Smooth muscle cell (in vitro differentiated cells): ENCODE measurements at regions not wholly inside any gene's neighbourhood (a gene's known extent, or its start where the extent isn't known, plus 50 kb on each side); places are given as distances from the start of the nearest gene placed in this dataset.

ENCODE experiments used
- DNase-seq: peaks from one replicate; lab custom pipeline; 2025; ENCODE audit not compliant: unreplicated experiment; lab: John Stamatoyannopoulos, UW
- H2AFZ ChIP-seq: fragments of 200-600 bp; sonication (generic); 2 replicates; pipeline ENCODE4 v1.6.0; 2016; ENCODE audit warnings: antibody characterized with exemption, low read depth, mild to moderate bottlenecking
- H3F3A ChIP-seq: fragments of 200-600 bp; sonication (generic); 2 replicates; pipeline ENCODE4 v1.6.0; 2017; ENCODE audit warnings: antibody characterized with exemption, low read depth
- H3K27ac ChIP-seq: fragments of 200-600 bp; sonication (generic); 2 replicates; pipeline ENCODE4 v1.5.1; 2016; ENCODE audit warnings: low read depth, mild to moderate bottlenecking
- H3K27me3 ChIP-seq: fragments of 200-600 bp; sonication (generic); 2 replicates; pipeline ENCODE4 v1.6.1; 2016; ENCODE audit warnings: low read depth, mild to moderate bottlenecking
- H3K36me3 ChIP-seq: fragments of 200-600 bp; sonication (generic); 2 replicates; pipeline ENCODE4 v1.5.1; 2016; ENCODE audit warnings: low read depth
- H3K4me1 ChIP-seq: fragments of 200-600 bp; sonication (generic); 2 replicates; pipeline ENCODE4 v1.5.1; 2016; ENCODE audit warnings: low read depth
- H3K4me2 ChIP-seq: fragments of 200-600 bp; sonication (generic); 2 replicates; pipeline ENCODE4 v1.6.0; 2016; ENCODE audit warnings: mild to moderate bottlenecking
- H3K4me3 ChIP-seq: fragments of 200-600 bp; sonication (generic); 2 replicates; pipeline ENCODE4 v1.5.1; 2016; ENCODE audit warnings: mild to moderate bottlenecking
- H3K79me2 ChIP-seq: fragments of 200-600 bp; sonication (generic); 2 replicates; pipeline ENCODE4 v1.6.0; 2016; ENCODE audit warnings: low read depth, mild to moderate bottlenecking
- H3K9ac ChIP-seq: fragments of 200-600 bp; sonication (generic); 2 replicates; pipeline ENCODE4 v1.6.0; 2016; ENCODE audit warnings: low read depth
- H3K9me3 ChIP-seq: fragments of 200-600 bp; sonication (generic); replicated peaks from 2 replicates; pipeline ENCODE4 v1.5.1; 2016; ENCODE audit warnings: low read depth
- H4K20me1 ChIP-seq: fragments of 200-600 bp; sonication (generic); 2 replicates; pipeline ENCODE4 v1.6.0; 2016; ENCODE audit warnings: low read depth
- WGBS: methylation state at CpG from one replicate; pipeline ENCODE4 v1.1.7; 2016; ENCODE audit warnings: low lambda C conversion rate; 5-methylcytosine and 5-hydroxymethylcytosine counted together
- TF ChIP-seq, protein P1 (sequence below): fragments of 200-600 bp; sonication (generic); IDR thresholded peaks from 2 replicates; pipeline ENCODE4 v1.5.1; 2017; ENCODE audit warnings: borderline replicate concordance, mild to moderate bottlenecking, antibody characterized with exemption; ENCODE audit not compliant: insufficient read depth, poor library complexity, severe bottlenecking

DNA sequence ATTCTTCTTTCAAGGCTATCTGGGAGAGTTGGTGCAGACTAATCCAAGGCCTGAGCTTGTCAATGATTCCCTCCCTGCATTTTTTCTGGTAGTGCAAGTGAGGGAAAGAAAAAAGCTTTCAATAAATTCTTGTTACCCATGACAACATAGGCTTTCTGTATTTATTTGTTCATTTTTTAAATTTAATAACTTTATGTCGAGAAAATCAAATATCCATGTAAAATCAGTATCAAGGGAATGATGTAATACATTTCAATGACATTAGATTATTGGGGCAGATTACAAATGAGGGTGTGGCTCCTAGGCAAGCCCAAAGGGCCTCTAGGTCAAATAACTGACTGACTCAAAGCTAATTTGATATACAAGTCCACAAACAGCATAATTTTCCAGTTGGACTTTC, 104.0 kb downstream of the GJA1 start:
- Histone ChIP-seq H2AFZ (no peak overlapping the region), H3K36me3 (no peaks in the 10 kb centered on the region), H3K79me2 (no peaks in the 10 kb centered on the region), H3K27ac (no peak overlapping the region), H3F3A (no peaks in the 10 kb centered on the region), H3K9ac (no peak overlapping the region), H3K4me2 (no peak overlapping the region), H3K4me3 (no peak overlapping the region), H3K4me1 (peaks cover 5% of the 10 kb centered on the region), H3K9me3 (no peaks in the 10 kb centered on the region), H3K27me3 (no peaks in the 10 kb centered on the region), H4K20me1 (no peaks in the 10 kb centered on the region)
- 89% methylated on average over 1 of the region's 1 CpG for WGBS
- TF ChIP-seq, protein P1, sequence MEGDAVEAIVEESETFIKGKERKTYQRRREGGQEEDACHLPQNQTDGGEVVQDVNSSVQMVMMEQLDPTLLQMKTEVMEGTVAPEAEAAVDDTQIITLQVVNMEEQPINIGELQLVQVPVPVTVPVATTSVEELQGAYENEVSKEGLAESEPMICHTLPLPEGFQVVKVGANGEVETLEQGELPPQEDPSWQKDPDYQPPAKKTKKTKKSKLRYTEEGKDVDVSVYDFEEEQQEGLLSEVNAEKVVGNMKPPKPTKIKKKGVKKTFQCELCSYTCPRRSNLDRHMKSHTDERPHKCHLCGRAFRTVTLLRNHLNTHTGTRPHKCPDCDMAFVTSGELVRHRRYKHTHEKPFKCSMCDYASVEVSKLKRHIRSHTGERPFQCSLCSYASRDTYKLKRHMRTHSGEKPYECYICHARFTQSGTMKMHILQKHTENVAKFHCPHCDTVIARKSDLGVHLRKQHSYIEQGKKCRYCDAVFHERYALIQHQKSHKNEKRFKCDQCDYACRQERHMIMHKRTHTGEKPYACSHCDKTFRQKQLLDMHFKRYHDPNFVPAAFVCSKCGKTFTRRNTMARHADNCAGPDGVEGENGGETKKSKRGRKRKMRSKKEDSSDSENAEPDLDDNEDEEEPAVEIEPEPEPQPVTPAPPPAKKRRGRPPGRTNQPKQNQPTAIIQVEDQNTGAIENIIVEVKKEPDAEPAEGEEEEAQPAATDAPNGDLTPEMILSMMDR: no peak
- no peak for DNase-seq

DNA sequence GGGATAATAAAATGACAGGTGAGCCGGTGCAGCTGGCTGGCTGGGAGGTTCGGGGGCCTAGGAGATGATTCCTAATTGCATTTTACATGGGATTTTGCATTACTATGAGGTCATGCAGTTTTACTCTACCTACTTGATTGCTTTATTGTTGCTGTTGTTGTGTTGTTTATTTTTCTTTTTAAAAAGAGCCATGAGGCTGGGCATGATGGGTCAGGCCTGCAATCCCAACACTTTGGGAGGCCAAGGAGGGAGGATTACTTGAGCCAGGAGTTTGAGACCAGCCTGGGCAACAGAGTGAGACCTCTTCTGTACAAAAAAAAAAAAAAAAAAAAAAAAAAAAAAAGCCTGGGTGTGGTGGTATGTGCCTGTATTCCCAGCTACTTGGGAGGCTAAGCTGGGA, 104.8 kb downstream of the GJA1 start:
- peaks cover 5% of the 10 kb centered on the region for H3K4me1 ChIP-seq
- no peak overlapping the region for H3K4me3 ChIP-seq
- no peak overlapping the region for H3K9ac ChIP-seq
- H3K36me3 ChIP-seq: no peaks in the 10 kb centered on the region
- WGBS: 74% methylated on average over 2 of the region's 2 CpGs
- H3K79me2 ChIP-seq: no peaks in the 10 kb centered on the region
- H2AFZ ChIP-seq: no peak overlapping the region
- H3K4me2 ChIP-seq: no peak overlapping the region
- no peak for DNase-seq
- H3K27me3 ChIP-seq: no peaks in the 10 kb centered on the region
- H3F3A ChIP-seq: no peaks in the 10 kb centered on the region
- no peaks in the 10 kb centered on the region for H3K9me3 ChIP-seq
- no peaks in the 10 kb centered on the region for H4K20me1 ChIP-seq
- H3K27ac ChIP-seq: no peak overlapping the region
- TF ChIP-seq, protein P1: no peak

DNA sequence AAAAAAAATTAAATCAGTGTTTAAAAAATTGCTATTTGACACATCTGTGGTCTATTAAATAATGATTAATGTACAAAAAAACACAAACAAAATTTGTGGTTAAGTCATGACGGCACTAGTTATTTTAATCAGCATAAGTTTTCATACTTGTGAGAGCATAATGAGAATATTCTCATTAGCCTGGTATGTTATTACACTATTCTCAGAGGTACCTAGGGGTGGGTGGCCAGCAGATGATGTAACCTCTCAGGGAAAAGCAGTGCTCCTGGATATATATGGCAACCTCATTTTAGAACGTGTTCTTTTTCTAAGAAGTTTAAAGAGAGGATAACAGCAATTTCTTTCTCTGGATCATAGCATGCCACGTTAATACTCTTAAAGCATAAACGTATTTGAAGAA, 109.2 kb downstream of the GJA1 start:
- Histone ChIP-seq H3F3A (peaks cover 11% of the 10 kb centered on the region), H4K20me1 (no peaks in the 10 kb centered on the region), H3K4me1 (no peaks in the 10 kb centered on the region), H2AFZ (no peak overlapping the region), H3K36me3 (no peaks in the 10 kb centered on the region), H3K4me3 (no peak overlapping the region), H3K9ac (no peak overlapping the region), H3K27ac (no peak overlapping the region), H3K9me3 (no peaks in the 10 kb centered on the region), H3K79me2 (no peaks in the 10 kb centered on the region), H3K27me3 (no peaks in the 10 kb centered on the region), H3K4me2 (no peak overlapping the region)
- TF ChIP-seq, protein P1: no peak
- no peak for DNase-seq
- WGBS: 73% methylated on average over 4 of the region's 4 CpGs

DNA sequence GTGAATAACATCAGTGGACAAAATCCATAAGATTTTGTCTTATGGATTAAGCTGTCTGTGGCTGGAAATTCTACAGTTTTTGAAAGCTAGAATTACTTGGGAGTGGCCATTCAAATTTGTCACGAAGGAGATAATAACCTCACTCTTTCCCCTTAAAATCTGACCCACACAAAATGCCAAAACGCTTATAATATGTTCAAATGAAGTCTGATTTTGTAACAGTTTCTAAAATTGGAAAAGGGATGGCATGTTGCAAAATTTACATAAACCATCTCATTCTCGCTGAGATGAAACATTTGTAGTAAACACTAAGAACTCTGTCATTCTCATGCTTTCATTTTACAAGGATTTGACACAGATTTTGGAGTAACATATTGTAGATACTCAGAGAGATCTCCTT, 112.7 kb downstream of the GJA1 start:
- Histone ChIP-seq H3K4me1 (peaks cover 5% of the 10 kb centered on the region), H3K4me2 (peak overlapping the region; percentile 81), H3K4me3 (peak overlapping the region; percentile 28), H3F3A (peaks cover 17% of the 10 kb centered on the region), H3K36me3 (no peaks in the 10 kb centered on the region), H2AFZ (peak overlapping the region; percentile 58), H4K20me1 (no peaks in the 10 kb centered on the region), H3K9ac (peak overlapping the region; percentile 36), H3K79me2 (no peaks in the 10 kb centered on the region), H3K27ac (peak overlapping the region; percentile 82), H3K27me3 (no peaks in the 10 kb centered on the region), H3K9me3 (no peaks in the 10 kb centered on the region)
- TF ChIP-seq, protein P1: no peak
- DNase-seq: no peak
- 24% methylated on average over 3 of the region's 3 CpGs for WGBS
